ENCODE measurements at regions not wholly inside any gene's neighbourhood (a gene's known extent, or its start where the extent isn't known, plus 50 kb on each side); places are given as distances from the start of the nearest gene placed in this dataset.

DNA sequence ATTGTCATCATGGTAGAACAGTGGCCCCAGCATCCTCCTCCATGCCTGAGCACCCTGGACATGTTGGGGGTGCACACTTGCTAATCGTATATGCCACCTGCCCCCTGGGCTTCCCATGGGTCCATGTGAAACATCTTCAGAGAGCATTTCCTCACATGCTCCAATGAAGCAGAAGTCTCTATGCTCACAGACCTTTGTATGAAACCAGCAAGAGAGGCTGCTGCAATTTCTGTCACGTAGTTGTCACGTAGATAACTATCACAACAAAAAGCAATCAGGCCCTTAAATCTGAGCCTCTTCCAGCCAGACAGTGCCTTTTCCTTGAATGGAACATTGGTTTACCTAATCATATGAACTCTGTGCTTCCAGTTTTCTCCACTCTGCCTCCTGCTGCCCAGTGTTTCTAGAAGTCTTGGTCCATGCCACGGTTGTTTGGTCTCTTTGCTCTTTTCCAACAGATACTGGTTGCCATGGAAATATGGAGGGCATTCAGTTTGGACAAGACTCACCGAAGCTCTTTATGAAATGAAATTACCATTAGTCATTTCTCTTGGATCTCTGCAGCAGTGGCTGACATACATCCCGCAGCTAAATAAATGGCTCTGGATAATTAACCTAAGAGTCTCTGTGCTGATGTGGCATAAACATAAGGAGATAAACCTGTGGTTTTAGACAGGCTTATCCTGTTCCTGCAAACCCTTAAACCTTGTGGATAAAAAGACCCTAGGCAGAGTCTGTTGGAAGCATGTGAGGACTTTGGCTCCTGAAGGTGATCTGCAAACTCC, 172.8 kb upstream of the SYNDIG1 start:
- BruUV-seq (replicated peaks) = no TSS peak
- Histone ChIP-seq H3K4me1 (ENCODE audit: control insufficient read depth, insufficient read depth, low read length) (no peaks in the 10 kb centered on the region), H3K4me3 (ENCODE audit: low read depth in 2 of 2, low read length in 2 of 2) (no peak overlapping the region), H3K27ac (ENCODE audit: low read length) (no peak overlapping the region), H3K36me3 (ENCODE audit: control insufficient read depth, insufficient read depth, low read length) (no peaks in the 10 kb centered on the region), H3K9me3 (ENCODE audit: control insufficient read depth, insufficient read depth, low read depth, low read length) (no peaks in the 10 kb centered on the region), H3K27me3 (ENCODE audit: control insufficient read depth, insufficient read depth, low read length) (no peaks in the 10 kb centered on the region; the same call in 1 of the 2 replicates)
- ATAC-seq (no peak), DNase-seq (ENCODE audit: low read depth, low spot score) (no peak)
- CTCF ChIA-PET = no interaction called here
- POLR2A ChIA-PET = no interaction called here
- in situ Hi-C loops (cut with HindIII; ENCODE audit: low pct_unique_long_range_greater_than_20kb, low sequenced_read_pairs) (no loop called here), intact Hi-C loops (cut with micrococcal nuclease; ENCODE audit: unreplicated experiment) (no loop called here)
- TF ChIP-seq TCF7L2 (IDR thresholded peaks at IDR 0.05; ENCODE audit: low read depth, low read length) (no peak), SIN3A (IDR thresholded peaks at IDR 0.05; ENCODE audit: borderline replicate concordance, insufficient read depth, low read depth, low read length) (no peak), POLR2AphosphoS5 (IDR thresholded peaks at IDR 0.05; ENCODE audit: low read depth, low read length) (no peak)
- TF ChIP-seq, protein P1, sequence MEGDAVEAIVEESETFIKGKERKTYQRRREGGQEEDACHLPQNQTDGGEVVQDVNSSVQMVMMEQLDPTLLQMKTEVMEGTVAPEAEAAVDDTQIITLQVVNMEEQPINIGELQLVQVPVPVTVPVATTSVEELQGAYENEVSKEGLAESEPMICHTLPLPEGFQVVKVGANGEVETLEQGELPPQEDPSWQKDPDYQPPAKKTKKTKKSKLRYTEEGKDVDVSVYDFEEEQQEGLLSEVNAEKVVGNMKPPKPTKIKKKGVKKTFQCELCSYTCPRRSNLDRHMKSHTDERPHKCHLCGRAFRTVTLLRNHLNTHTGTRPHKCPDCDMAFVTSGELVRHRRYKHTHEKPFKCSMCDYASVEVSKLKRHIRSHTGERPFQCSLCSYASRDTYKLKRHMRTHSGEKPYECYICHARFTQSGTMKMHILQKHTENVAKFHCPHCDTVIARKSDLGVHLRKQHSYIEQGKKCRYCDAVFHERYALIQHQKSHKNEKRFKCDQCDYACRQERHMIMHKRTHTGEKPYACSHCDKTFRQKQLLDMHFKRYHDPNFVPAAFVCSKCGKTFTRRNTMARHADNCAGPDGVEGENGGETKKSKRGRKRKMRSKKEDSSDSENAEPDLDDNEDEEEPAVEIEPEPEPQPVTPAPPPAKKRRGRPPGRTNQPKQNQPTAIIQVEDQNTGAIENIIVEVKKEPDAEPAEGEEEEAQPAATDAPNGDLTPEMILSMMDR (IDR thresholded peaks at IDR 0.05) = no peak
- TF ChIP-seq, protein P2, sequence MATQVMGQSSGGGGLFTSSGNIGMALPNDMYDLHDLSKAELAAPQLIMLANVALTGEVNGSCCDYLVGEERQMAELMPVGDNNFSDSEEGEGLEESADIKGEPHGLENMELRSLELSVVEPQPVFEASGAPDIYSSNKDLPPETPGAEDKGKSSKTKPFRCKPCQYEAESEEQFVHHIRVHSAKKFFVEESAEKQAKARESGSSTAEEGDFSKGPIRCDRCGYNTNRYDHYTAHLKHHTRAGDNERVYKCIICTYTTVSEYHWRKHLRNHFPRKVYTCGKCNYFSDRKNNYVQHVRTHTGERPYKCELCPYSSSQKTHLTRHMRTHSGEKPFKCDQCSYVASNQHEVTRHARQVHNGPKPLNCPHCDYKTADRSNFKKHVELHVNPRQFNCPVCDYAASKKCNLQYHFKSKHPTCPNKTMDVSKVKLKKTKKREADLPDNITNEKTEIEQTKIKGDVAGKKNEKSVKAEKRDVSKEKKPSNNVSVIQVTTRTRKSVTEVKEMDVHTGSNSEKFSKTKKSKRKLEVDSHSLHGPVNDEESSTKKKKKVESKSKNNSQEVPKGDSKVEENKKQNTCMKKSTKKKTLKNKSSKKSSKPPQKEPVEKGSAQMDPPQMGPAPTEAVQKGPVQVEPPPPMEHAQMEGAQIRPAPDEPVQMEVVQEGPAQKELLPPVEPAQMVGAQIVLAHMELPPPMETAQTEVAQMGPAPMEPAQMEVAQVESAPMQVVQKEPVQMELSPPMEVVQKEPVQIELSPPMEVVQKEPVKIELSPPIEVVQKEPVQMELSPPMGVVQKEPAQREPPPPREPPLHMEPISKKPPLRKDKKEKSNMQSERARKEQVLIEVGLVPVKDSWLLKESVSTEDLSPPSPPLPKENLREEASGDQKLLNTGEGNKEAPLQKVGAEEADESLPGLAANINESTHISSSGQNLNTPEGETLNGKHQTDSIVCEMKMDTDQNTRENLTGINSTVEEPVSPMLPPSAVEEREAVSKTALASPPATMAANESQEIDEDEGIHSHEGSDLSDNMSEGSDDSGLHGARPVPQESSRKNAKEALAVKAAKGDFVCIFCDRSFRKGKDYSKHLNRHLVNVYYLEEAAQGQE (IDR thresholded peaks at IDR 0.05; ENCODE audit: insufficient read depth in 1 of 2, low read depth in 2 of 2, low read length in 1 of 2) = no peak

DNA sequence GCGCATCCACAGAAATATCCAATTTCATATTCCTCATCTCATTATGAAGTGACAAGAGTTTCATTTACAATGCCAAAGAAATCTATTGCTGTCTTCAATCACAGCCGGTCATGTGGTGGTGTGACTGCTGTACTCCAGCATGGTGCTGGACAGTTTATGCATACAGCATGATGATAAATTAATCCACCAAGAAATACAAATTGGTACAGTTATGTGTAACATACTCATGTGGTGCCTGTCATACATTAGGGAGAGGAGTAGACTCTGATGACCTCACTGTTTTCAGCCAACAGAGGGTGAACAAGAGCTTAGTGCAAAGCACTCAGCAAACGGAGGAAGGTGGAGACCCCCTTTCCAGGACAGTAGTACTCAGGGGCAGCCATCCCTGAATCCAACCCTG, 178.4 kb upstream of the SYNDIG1 start:
- in situ Hi-C loops (cut with HindIII; ENCODE audit: low pct_unique_long_range_greater_than_20kb, low sequenced_read_pairs) = no loop called here
- ChIA-PET CTCF (no interaction called here), POLR2A (interaction anchor here (0.6 kb wide), 1 partner anchor 925 kb away, joined by 3 read pairs; no protein-coding TSS in a partner anchor)
- no peak overlapping the region for H3K4me3 ChIP-seq (ENCODE audit: low read depth in 2 of 2, low read length in 2 of 2)
- H3K4me1 ChIP-seq (ENCODE audit: control insufficient read depth, insufficient read depth, low read length) = no peaks in the 10 kb centered on the region
- no peaks in the 10 kb centered on the region for H3K9me3 ChIP-seq (ENCODE audit: control insufficient read depth, insufficient read depth, low read depth, low read length)
- no peak for ATAC-seq
- DNase-seq (ENCODE audit: low read depth, low spot score) = no peak
- H3K36me3 ChIP-seq (ENCODE audit: control insufficient read depth, insufficient read depth, low read length) = no peaks in the 10 kb centered on the region
- intact Hi-C loops (cut with micrococcal nuclease; ENCODE audit: unreplicated experiment) = no loop called here
- no peak for TF ChIP-seq TCF7L2 (IDR thresholded peaks at IDR 0.05; ENCODE audit: low read depth, low read length)
- TF ChIP-seq, protein P2 (IDR thresholded peaks at IDR 0.05; ENCODE audit: insufficient read depth in 1 of 2, low read depth in 2 of 2, low read length in 1 of 2) = no peak
- no peak overlapping the region for H3K27ac ChIP-seq (ENCODE audit: low read length)
- no TSS peak for BruUV-seq (replicated peaks)
- no peaks in the 10 kb centered on the region for H3K27me3 ChIP-seq (ENCODE audit: control insufficient read depth, insufficient read depth, low read length)
